ENCODE measurements at regions not wholly inside any gene's neighbourhood (a gene's known extent, or its start where the extent isn't known, plus 50 kb on each side); places are given as distances from the start of the nearest gene placed in this dataset.

DNA sequence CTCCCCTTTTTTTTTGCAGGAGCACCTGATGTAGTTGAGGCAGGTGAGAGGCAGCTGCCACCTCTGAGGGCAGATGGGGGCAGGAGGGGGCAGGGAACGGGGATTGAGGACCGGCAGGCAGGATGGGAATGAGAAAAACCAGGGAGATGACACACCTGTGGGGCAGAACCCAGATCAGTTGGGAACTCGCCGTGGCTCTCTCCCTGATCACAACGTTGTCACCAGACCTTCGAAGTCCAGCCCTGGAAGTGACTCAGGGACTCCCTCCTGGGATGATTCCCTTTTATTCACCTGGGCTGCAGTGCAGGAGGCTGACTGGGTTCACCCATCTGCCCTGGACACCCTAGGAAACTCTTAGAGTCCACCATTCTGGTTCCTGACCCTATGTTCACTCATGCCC, 127.2 kb downstream of the MXRA5 start:
- no peak for TF ChIP-seq YY1 (IDR thresholded peaks at IDR 0.05)
- TF ChIP-seq, protein P1, sequence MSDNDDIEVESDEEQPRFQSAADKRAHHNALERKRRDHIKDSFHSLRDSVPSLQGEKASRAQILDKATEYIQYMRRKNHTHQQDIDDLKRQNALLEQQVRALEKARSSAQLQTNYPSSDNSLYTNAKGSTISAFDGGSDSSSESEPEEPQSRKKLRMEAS (IDR thresholded peaks at IDR 0.05), result no peak
- TF ChIP-seq NR2F2 (IDR thresholded peaks at IDR 0.05), result no peak
- TF ChIP-seq, protein P2, sequence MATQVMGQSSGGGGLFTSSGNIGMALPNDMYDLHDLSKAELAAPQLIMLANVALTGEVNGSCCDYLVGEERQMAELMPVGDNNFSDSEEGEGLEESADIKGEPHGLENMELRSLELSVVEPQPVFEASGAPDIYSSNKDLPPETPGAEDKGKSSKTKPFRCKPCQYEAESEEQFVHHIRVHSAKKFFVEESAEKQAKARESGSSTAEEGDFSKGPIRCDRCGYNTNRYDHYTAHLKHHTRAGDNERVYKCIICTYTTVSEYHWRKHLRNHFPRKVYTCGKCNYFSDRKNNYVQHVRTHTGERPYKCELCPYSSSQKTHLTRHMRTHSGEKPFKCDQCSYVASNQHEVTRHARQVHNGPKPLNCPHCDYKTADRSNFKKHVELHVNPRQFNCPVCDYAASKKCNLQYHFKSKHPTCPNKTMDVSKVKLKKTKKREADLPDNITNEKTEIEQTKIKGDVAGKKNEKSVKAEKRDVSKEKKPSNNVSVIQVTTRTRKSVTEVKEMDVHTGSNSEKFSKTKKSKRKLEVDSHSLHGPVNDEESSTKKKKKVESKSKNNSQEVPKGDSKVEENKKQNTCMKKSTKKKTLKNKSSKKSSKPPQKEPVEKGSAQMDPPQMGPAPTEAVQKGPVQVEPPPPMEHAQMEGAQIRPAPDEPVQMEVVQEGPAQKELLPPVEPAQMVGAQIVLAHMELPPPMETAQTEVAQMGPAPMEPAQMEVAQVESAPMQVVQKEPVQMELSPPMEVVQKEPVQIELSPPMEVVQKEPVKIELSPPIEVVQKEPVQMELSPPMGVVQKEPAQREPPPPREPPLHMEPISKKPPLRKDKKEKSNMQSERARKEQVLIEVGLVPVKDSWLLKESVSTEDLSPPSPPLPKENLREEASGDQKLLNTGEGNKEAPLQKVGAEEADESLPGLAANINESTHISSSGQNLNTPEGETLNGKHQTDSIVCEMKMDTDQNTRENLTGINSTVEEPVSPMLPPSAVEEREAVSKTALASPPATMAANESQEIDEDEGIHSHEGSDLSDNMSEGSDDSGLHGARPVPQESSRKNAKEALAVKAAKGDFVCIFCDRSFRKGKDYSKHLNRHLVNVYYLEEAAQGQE (IDR thresholded peaks at IDR 0.05), result no peak
- TF ChIP-seq, protein P3, sequence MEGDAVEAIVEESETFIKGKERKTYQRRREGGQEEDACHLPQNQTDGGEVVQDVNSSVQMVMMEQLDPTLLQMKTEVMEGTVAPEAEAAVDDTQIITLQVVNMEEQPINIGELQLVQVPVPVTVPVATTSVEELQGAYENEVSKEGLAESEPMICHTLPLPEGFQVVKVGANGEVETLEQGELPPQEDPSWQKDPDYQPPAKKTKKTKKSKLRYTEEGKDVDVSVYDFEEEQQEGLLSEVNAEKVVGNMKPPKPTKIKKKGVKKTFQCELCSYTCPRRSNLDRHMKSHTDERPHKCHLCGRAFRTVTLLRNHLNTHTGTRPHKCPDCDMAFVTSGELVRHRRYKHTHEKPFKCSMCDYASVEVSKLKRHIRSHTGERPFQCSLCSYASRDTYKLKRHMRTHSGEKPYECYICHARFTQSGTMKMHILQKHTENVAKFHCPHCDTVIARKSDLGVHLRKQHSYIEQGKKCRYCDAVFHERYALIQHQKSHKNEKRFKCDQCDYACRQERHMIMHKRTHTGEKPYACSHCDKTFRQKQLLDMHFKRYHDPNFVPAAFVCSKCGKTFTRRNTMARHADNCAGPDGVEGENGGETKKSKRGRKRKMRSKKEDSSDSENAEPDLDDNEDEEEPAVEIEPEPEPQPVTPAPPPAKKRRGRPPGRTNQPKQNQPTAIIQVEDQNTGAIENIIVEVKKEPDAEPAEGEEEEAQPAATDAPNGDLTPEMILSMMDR (IDR thresholded peaks at IDR 0.05; ENCODE audit: low read depth, low read length, missing input control), result no peak
- no peak for TF ChIP-seq RAD21 (IDR thresholded peaks at IDR 0.05)
- TF ChIP-seq SP1 (IDR thresholded peaks at IDR 0.05), result no peak
